Activated gamma-delta T cell treated with anti-CD3 and anti-CD28 coated beads, Interleukin-2, amount 50 U/mL, for 16 hours (primary cell): ENCODE measurements at regions not wholly inside any gene's neighbourhood (a gene's known extent, or its start where the extent isn't known, plus 50 kb on each side); places are given as distances from the start of the nearest gene placed in this dataset.
"Not testable (repeated sequence)": the region's sequence is repeated elsewhere in the genome, so short reads cannot be mapped to it uniquely, and the experiment has no call there.

Experiments used
- DNase-seq: peaks from one replicate; pipeline ENCODE4 v3.0.0-alpha.2; 2020; ENCODE audit warnings: low read depth

DNA sequence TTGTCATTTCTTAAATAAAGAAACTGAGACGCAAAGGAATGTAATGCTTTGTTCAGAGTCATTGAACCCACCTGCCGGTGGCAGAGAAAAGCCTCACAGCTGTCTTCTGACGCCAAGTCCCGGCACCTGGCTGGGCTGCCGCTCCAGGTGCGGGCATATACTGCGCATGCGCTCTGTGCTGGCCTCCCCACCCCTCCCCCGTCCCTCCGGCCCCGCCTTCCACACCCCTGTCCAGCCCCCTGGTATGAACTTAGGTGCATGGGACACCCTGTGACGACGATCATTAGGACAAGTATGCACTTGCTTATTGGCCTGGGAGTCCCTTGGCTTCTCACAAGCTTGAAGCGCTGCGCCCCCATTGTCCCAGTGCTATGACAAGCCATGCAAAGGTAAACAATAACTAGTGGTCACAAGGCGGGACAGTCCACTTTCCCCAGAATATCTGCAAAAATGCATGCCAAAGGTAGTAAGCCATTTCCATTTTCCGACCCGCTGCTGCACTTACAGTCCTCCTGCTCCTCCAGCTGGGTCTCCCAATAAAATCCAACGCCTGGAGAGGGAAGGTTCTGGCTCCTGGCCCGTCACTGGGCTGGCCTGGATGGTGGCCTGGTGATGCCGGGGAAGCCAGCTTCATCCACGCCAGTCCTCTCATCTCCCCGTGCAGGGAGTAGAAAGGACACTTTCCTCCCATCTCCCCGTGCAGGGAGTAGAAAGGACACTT is 100.4 kb downstream of the PSMG1 start:
- no peak for DNase-seq

DNA sequence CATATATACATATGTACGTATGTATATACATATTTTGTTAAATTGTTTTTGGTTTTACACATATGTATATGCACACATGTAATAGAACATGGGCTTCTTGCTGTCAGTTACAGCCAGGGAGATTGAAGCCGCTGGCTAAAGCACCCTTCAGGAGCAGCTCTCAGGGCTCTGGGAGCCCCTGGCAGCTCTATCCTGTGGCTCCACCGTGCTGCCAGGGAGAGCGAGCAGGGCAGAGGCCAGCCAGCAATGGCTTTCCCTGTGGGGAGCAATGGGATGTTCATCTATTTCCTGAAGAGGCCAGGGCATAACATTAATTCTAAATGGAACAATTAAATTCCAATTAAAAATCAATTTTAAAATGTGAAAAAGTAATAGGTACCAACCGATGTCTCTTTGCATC is 102.9 kb downstream of the PSMG1 start:
- no peak for DNase-seq

DNA sequence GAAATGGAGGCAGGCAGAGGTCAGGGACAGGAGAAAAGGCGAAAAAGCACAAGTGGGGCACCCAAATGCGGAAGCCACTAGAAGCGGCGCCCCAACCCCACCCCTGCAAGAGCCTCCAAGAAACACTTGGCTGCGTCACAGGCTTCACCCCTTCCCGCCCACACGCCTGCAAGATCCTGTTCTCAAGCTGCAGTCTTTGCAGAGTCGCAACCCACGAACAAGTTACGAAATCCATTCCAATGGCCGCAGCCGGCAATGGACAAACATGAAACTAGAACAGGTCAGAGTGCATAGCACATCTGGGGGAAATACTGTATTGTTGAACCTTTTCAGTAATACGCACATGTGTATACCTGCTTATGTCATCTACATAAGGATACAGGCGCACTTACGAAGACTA is 103.6 kb downstream of the PSMG1 start:
- no peak for DNase-seq

DNA sequence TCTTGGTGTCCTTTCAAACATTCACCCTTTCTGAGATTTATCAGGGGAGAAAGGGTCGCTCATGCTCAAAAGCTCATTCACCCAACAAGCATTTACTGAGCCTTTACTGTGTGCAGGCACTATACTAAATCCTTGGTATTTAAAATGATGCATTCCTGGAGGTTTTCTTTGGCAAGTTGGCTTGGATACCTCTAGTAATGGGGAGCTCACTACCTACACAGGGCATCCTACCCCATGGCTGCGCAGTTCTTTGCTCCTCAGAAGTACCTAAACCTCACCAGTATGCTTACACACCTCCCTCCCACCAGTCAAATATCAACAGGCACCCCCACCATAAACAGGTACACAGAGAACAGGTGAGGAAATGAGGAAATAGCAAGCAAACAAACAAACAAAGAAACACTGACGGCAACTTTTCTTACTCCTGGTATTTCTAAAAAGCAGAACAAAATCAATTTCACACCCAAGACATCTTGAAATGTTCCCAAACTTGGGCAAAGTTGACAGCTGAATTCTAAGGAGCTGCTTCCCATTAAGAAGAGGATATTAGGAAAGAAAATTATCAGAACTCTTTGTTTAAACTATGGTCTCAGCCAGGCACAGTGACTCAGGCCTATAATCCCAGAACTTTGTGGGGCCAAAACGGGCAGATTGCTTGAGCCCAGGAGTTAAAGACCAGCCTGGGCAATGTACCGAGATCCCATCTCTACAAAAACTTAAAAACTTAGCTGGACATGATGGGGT is 104.8 kb downstream of the PSMG1 start:
- no peak for DNase-seq

DNA sequence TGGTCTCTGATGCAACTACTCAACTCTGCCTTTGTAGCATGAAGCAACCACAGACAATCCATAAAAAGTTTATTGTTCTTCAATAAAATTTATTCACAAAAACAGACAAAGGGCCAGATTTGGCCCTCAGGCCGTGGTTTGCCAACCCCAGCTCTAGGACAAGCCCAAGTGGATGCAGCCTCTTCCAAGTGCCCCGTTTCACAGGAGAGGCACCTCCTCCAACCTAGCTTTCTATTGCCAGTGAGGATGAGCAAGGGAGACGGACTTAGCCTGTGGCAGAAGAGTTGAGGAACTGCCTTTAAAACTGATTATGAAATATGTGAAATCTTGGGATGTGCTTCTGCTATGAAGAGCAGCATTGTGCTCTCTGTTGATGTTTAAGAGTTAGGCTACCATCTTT is 105.4 kb downstream of the PSMG1 start:
- no peak for DNase-seq

DNA sequence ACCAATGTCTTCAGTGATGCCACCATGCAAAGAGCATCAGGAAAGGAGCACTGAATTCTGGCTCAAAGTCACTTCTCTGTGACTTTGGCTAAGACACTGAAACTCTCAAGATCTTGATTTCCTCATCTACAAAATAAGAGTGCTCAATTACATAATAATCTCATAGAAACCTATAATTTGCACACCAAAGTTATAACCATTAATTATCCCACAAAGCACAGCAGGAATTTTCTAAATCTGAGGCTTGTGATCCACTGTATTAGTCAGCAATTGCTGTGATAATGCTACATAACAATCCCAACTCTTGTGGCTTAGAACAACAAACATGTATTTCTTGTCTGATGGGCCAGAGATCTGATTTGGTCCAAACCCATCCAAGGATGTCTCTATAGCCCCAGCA is 108.7 kb downstream of the PSMG1 start:
- DNase-seq = no peak

DNA sequence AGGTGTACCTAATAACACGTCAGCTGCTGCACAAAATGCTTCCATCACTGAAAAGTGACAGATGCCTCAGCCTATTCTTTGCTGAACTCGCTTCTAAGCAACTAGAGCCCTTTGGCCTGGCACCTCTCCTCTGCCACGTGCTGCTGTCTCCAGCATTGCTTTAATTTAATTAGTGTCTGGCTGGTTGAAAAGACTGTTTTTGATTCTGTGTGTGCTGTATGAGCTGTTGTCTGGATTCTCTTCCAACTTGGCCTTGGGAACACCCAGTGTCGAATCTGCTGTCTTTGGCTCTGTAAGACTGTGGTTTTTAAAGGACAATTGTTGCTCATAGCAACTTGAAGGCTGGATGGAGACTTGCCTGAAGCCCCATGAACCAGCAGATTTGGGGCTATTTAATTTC is 109.5 kb downstream of the PSMG1 start:
- no peak for DNase-seq

DNA sequence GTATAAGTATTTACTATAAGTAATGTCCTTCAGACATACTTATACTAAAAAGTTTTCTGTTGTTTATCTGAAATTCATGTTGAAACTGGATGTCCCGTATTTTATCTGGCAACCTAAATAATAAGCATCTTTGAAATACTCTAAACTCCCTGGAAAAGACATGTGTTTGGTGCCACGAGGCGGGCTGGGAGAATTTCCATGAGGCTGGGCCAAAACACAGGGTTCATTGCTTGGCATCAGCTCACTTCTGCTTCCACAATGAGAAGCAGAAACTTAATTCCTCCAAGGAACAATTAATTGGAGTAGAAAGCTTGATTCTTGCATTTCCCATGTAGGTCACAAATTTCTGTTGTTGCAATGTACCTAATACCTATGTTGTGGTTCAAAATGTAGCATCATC is 110.2 kb downstream of the PSMG1 start:
- no peak for DNase-seq

DNA sequence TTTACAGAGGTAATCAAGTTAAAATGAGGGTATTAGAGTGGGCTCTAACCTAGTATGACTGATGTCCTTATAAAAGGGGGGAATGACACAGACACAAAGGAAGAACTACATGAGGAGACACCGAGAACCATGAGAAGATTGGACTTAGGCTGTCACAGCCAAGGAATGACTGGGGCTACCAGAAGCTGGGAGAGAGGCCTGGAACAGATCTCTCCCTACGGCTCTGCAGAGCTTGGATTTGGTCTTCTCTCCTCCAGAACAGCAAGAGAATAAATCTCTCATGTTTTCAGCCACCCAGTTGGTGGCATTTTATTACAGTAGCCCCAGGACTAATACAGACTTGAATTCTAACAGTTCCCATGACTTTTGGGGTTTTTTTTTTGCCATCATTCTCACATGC is 110.8 kb downstream of the PSMG1 start:
- no peak for DNase-seq

DNA sequence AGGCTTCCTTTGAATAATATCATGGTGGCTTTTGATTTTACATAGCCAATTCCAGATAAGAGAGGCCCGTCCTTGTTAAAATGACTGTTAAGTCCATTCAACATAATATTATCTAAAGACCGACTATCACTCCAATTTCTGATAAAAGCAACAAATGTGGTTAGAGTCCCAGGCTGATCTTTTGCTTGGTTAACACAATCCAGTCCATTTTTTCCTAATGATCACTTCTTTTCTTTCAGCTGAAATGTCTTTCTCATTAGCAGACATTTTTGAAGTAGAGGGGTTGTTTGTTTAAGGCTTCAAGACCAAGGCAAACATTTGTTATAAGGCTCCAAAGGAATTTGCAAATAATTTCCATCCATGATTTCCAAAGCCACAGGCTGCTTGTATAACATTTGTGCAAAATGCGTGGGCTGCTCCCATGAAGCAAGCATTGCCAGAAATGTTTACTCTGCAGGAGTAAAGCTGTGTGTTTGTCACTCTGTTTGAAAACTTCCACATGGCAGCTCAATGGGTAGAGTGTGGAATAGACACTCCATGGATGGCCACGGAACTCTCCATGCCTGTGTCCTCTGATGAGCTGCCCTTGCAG is 111.5 kb downstream of the PSMG1 start:
- no peak for DNase-seq

DNA sequence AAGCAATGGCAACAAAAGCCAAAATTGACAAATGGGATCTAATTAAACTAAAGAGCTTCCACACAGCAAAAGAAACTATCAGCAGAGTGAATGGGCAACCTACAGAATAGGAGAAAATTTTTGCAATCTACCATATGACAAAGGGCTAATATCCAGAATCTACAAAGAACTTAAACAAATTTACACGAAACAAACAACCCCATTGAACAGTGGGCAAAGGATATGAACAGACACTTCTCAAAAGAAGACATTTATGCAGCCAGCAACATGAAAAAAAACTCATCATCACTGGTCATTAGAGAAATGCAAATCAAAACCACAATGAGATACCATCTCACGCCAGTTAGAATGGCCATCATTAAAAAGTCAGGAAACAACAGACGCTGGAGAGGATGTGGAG is 113.4 kb downstream of the PSMG1 start:
- DNase-seq = not testable (repeated sequence)

DNA sequence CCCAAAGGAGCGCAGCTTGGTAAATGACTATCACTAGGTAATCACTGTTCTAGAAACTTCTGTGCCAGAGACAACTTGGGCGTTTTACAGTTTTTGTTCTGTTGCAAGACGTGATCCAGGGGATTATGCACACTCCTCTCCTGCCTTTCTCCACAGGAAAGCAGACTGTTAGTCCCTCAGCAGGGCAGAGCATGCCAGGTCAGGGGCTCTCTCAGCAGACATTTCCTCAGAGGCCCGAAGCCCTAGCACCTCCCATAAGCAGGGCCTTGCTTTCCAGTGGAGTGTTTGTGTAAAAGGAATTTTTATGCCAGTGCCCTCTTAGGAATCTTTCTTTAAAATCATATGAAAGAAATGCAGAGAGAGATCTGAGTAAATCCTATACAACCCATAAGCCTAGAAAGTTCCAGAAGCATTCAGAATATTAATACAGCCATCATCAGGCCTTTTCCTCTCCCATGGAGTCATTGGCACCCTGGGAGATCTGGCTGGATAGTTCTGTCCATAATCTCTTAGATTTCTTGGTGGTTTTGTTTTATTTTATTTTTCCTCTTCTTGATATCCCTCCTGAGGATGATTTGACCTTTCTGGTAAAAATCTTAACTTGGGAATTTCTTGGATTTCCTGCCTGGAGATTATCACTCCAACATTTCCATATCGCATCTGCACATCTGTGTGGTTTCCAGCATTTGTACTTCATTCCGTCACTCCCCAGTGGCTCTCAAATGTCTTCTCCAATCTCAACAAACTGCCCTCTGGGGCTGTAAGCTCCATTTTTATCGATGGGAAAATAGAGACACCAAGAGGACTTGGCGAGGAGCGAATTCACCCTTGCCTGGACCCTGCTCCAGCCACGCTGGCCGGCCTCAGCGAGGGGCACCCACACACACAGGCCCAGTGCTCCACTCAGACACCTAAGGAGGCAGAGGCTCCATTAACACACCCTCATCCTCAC is 116.1 kb downstream of the PSMG1 start:
- no peak for DNase-seq

DNA sequence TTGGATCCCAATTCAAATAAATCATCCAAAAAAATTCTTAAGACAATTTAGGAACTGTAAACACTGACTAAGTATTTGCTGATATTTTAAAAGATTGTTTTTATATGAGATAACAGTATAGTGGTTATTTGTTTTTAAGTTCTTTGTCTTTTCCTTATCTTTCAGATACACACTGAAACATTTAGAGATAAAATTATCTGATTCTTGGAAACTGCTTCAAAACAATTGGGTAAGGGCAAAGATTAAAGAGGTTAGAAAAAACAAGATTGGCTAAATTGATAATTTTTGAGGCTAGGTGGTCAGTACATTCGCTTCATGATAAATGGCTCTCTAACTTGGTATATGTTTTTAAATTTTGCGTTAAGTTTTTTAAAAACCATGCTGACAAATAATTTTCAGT is 117.3 kb downstream of the PSMG1 start:
- no peak for DNase-seq

DNA sequence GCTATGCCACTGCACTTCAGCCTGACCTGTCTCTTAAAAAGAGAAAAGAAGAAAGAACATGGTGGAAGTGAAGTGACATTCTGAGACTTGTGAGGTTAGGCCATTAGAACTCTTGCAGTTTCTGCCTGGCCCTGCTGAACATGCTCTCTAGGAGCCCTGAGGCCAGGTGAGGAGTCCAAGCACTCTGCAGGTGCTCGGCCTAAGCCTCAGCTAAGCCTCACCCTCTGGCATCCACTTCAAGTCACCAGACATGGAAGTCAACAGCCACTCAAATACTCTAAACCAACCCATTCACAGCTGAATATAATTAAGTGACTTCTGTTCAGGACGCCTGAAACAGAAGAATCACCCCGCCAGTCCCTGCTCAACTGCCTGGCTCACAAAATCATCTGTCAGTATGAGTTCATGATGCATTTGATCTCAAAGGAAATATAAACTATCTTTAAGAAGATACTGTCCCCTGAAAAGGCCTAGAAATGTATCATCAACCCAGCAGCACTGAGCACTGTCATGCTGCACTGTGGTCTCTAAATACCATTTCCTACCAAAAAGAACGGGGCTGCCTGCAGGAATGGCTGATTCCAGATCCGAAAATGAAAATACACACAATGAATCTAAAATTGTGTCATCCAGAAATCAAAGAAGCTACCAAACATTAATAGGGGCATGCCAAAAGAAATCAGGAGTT is 118.8 kb downstream of the PSMG1 start:
- no peak for DNase-seq

DNA sequence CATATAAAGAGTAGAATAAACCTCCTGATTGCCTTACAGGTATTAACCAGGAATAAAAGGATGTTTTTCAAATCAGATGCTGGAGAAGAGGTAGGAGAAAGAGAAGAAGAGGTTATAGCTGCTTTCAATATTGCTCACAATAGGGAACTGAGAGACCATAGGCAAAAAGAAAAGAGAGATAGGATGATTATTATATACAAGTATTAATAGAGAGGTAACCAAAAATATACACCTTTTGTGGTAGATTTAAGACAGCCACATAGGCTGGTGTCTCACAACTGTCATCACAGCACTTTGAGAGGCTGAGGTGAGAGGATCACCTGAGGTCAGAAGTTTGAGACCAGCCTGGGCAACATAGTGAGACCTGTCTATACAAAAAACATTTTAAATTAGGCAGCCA is 119.7 kb downstream of the PSMG1 start:
- DNase-seq = no peak

DNA sequence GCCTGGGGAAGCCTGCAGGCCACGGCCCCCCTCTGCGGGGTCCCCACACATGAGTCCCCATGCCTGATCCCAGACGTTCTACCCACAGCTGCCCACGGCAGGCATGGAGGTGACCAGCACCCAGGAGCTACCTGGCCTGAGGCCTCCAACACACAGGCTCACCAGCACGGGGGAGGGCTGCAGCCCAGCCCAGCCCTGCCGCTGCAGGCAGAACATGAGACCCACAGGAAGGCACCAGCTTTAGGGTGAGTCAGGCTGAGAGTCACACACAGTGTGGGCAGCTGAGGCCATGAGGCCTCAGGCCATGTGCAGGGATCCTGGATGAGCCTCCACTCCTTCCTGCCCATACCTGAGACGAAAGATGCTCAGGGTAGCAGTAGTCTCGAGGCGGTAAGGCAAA is 121.1 kb downstream of the PSMG1 start:
- DNase-seq = no peak

DNA sequence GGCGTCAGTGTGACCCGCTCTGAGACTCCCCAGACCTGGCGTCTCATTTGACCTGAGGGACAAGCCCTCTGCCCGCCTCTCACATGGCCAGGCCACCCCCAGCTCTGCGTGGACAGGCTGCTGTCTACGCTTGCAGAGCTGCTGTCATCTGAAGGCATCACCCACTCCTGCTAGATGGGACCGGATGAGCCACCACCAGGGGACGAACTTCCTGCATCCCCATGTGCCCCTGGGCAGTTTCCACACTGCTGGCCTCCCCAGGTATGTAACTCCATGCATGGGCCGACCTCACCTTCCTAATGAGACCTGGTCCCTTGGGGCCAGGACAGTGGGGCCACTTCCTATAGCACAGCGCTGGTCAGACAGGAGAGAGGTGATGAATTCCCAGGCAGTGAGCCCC is 121.5 kb downstream of the PSMG1 start:
- no peak for DNase-seq

DNA sequence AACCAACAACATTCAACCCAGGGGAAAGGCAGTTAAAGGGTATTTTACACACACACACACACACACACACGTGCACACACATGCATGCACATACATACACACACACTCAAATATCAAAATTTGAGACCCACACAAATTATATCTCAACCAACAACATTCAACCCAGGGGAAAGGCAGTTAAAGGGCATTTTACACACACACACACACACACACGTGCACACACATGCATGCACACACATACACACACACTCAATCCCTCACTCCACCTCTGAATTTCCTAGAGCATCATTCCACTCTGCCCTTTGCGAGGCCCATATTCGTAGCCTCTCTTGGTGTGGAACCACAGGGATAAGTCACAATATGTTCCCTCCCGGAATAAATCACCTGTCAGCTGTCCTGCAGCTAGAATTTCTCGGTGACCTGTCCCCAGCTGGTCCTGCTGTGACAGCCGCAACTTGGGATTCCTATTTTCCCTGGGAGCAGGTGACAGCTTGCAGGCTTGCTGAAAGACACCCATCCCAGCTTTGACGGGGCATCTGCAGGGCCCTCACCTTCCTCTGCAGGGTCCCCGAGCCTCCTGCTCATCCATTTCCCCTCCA is 122.7 kb downstream of the PSMG1 start:
- DNase-seq = no peak

DNA sequence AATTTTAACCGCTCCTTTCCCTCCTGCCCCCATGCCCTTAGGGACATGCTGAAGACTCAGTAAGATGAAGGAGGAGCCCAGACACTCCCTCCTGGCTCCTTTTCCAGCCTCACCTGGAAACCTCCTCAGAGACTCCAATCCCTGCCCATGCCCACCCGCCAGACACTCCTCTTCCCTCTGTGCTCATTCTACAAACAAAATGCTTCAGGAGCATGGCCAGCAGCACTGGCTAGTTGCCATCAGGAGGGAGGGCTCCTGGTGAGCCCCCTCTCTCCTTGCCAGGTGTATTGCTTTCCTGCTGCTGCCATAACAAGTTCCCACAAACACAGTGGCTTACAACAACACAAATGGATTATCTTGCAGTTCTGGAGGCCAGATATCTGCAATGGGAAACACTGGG is 126.1 kb downstream of the PSMG1 start:
- no peak for DNase-seq

DNA sequence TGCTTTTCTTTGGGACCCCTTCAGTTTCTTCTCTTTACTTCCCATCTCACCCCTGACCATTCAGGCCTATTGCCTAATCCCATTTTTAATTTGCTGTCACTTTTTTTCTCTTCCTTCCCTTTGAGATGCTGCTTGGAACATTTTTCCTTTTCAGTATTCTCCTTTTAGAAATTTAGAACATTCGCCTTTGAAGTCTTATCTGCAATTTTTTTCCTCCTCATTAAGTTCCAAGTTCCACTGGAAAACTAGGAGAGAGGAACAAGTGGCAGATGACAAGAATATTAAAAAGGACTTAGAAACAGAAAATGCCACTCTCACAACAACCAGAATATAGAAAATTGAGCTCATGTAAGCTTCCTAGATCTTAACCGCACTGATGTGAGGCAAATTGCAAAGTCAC is 126.6 kb downstream of the PSMG1 start:
- DNase-seq = no peak

DNA sequence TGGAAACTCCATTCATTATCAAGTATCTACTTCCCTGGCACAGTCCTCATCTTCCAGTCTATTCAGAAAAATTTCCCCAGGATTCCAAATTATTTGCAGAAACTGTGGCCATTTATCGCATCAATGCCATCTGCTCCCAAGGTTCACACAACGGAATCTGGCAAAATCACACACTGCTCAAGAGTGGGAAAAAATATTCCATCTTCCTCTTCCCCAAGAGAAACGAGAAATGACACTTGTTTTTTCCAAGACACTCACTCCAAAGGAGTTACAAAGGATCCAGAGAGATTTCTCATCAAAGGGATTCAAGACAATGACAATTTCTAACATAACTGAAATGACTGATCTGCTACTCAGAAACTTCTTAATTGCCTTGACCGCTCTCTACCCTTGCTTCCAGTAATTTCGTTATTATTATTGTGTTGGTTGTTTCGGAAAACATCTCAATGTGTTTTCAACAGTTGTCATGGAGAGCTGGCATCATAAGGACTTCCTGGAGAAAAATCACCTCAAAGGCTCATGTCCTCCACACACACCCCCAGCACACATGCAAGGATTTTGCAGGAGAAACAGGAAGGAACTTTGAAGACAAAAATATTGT is 128.0 kb downstream of the PSMG1 start:
- DNase-seq = no peak
